ENCODE measurements at regions not wholly inside any gene's neighbourhood (a gene's known extent, or its start where the extent isn't known, plus 50 kb on each side); places are given as distances from the start of the nearest gene placed in this dataset.
A peak's percentile ranks its signal among the peaks of the same experiment; 100 is the strongest.

- DNase-seq: no peak
Observed at GRCh38 chr1:218025454-218025853, 259.6 kb upstream of the RRP15 start.

- no peak for DNase-seq
Observed at GRCh38 chr1:218027152-218027551, 257.9 kb upstream of the RRP15 start.

- peak; percentile 46 for DNase-seq
Observed at GRCh38 chr1:218030846-218031245, 254.2 kb upstream of the RRP15 start.

- DNase-seq: peak; percentile 84
Observed at GRCh38 chr1:218031901-218032300, 253.2 kb upstream of the RRP15 start.

- DNase-seq: no peak
Observed at GRCh38 chr1:218034468-218034867, 250.6 kb upstream of the RRP15 start.

GRCh38 chr1:218048828-218049420, 236.2 kb upstream of the RRP15 start:
- DNase-seq: peak; percentile 36

GRCh38 chr1:218049641-218050040, 235.5 kb upstream of the RRP15 start:
- DNase-seq: no peak

GRCh38 chr1:218058730-218059129, 226.4 kb upstream of the RRP15 start:
- DNase-seq: no peak

- DNase-seq: no peak
Observed at GRCh38 chr1:218064426-218064825, 220.7 kb upstream of the RRP15 start.

- no peak for DNase-seq
Observed at GRCh38 chr1:218066332-218066731, 218.8 kb upstream of the RRP15 start.

GRCh38 chr1:218068241-218068640, 216.9 kb upstream of the RRP15 start:
- no peak for DNase-seq

- no peak for DNase-seq
Observed at GRCh38 chr1:218069180-218069579, 215.9 kb upstream of the RRP15 start.

GRCh38 chr1:218073062-218073461, 212.0 kb upstream of the RRP15 start:
- no peak for DNase-seq

GRCh38 chr1:218078916-218079315, 206.2 kb upstream of the RRP15 start:
- no peak for DNase-seq

- DNase-seq: no peak
Observed at GRCh38 chr1:218079347-218079746, 205.7 kb upstream of the RRP15 start.

GRCh38 chr1:218079820-218080219, 205.3 kb upstream of the RRP15 start:
- DNase-seq: no peak

GRCh38 chr1:218080863-218081262, 204.2 kb upstream of the RRP15 start:
- DNase-seq: no peak

GRCh38 chr1:218081358-218081757, 203.7 kb upstream of the RRP15 start:
- no peak for DNase-seq

- no peak for DNase-seq
Observed at GRCh38 chr1:218090459-218090858, 194.6 kb upstream of the RRP15 start.

GRCh38 chr1:218101409-218101808, 183.7 kb upstream of the RRP15 start:
- peak; percentile 17 for DNase-seq

GRCh38 chr1:218108034-218108433, 177.1 kb upstream of the RRP15 start:
- no peak for DNase-seq

- no peak for DNase-seq
Observed at GRCh38 chr1:218112862-218113261, 172.2 kb upstream of the RRP15 start.

- DNase-seq: peak; percentile 53
Observed at GRCh38 chr1:218123968-218124367, 161.1 kb upstream of the RRP15 start.

GRCh38 chr1:218135371-218135770, 149.7 kb upstream of the RRP15 start:
- peak; percentile 87 for DNase-seq

GRCh38 chr1:218139761-218140160, 145.3 kb upstream of the RRP15 start:
- DNase-seq: no peak

GRCh38 chr1:218156595-218156994, 128.5 kb upstream of the RRP15 start:
- DNase-seq: no peak

Measured in NCI-H446 treated with DMSO at 0.1 percent for 48 hours (cell line).